CD4-positive, alpha-beta T cell treated with Interleukin-17A for 4 hours (primary cell): ENCODE measurements at regions not wholly inside any gene's neighbourhood (a gene's known extent, or its start where the extent isn't known, plus 50 kb on each side); places are given as distances from the start of the nearest gene placed in this dataset.
"Not testable (repeated sequence)": the region's sequence is repeated elsewhere in the genome, so short reads cannot be mapped to it uniquely, and the experiment has no call there.

ENCODE experiments used
- DNase-seq: peaks from one replicate; pipeline ENCODE4 v3.0.0-alpha.2; 2020; ENCODE audit warnings: mixed read lengths

DNA sequence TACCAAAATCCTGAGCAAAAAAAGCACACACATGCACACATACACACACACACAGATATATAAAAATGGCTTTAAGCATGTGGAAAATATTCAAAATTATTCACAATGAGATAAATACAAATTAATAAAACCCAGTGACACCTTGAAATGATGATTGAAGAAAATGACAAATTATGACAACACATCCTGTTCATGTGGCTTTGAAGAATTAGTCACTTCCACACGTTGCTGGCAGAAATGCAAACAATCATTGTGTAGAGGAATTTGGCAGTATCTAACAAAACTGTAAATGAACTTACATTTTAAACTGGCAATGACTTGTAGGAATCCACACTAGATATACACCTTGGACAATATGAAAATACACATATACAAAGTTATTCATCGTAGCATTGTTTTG, 95.8 kb upstream of the RGPD4 start:
- no peak for DNase-seq

DNA sequence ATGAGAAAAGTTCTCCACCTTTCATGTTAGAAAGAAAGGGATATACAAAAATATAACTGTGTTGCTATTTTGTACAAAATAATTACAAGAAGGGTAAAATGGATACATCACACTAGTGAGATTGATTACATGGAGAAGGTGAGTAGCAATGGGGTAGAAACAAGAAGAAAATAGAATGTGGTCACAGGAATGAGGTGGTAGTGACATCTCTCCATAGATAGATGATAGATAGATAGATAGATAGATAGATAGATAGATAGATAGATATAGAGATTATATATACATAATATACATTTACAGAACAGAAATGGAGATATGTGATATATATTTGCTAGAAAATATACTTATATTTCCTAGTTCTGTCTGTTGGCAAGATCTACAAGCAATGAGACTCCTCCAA, 95.3 kb upstream of the RGPD4 start:
- DNase-seq: no peak

DNA sequence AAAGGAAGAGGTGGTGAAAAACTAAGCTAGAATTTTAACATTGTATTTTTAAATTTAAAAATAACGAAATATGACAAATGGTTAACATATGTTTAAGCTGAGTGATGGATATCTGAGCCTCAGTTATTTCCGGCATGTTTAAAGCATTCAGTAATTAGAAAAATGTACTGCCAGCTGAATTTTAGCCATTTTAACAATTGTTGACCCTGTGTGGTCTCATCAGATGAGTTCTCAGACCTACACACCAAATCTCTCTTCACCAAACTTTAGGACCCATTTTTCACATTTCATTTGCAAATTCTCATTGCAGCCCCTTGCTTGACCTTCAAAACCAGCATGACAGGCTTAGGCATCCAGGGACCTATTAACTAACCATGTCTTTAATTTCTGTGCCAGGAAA, 91.5 kb upstream of the RGPD4 start:
- DNase-seq: no peak

DNA sequence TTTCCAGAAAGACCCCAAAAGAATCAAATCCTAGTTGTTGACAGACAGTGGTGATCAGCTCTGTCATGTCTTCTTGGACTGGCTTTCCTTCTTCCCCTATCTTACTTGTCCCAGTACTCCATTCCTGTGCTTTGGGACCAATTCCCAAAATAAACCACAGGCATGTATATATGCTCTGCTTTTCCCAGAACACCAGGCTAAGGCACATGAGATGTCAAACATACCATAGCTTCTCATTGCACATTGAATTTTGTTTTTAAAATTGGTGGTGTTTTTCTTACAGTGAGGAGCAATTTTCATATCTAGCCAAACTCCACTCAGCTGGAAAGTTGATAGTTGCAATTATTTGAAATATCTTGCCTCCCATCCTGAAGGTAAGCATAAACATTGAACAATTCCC, 88.9 kb upstream of the RGPD4 start:
- DNase-seq: no peak

DNA sequence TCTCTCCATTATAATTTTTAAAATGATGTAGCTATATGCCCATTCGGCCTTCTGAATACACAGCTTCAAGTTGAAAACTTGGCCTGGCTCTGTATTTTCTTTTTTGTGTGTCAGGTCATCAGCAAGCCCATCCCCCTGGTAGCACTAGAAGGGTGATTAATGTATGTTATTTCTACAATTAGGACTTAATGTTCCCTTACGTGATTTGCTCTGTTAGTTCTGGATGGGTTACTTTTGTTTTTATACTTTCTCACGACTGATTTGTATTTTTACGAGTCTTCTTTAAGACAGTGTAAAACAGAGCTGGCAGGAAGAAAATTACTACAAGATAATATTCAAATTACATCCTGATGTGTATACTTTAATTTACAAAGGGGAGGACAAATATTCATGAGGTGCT, 88.4 kb upstream of the RGPD4 start:
- DNase-seq: no peak

DNA sequence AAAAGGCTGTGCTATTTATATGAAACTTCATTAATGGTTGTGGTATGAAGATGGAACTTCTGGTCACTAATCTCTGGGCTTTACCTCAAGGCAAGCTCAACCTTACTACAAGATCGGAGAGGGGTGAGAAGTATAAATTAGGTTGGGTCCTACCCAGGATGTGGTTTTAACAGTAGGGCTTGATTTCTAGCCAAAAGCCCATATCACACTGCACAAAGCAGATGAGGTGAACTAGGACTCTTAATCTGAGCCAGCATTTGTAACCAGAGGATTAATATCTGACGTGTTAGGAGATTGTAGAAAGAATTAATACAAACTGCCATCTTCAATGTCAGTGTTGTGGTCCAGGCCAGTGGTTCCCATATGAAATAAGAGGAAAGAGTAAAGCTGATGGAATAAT, 86.4 kb upstream of the RGPD4 start:
- no peak for DNase-seq

DNA sequence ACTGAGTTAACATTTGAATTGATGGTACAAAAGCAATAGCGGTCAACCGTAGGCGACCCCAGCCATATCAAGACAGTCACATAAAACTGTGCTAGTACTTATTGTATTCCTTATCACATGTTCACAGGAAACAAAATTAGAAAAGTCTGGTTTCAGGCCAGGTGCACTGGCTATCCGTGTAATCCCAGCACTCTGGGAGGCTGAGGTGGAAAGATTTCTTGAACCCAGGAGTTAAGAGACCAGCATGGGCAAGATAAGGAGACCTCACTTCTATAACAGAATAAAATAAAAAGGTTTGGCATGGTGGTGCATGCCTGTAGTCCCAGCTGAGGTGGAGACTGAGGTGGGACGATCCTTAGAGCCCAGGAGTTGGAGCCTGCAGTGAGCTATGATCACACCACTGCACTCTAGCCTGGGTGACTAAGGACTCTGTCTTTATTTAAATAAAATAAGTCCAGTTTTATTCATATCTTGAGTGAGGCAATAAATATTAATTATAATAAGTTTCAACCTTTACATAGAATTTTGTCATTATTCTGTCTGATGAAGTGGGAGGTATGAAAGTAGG, 84.1 kb upstream of the RGPD4 start:
- DNase-seq: no peak

DNA sequence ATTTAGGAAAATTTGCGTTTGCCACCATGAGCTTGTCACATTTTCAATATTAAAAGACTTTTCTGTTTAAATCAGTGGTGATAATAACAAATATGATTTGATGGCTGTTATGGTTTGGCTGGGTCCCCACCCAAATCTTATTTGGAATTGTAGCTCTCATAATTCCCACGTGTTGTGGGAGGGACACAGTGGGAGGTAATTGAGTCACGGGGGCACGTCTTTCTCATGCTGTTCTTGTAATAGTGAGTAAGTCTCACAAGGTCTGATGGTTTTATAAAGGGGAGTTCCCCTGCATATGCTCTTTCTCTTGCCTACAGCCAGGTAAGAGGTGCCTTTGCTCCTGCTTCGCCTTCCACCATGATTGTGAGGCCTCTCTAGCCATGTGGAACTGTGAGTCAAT, 83.4 kb upstream of the RGPD4 start:
- no peak for DNase-seq

DNA sequence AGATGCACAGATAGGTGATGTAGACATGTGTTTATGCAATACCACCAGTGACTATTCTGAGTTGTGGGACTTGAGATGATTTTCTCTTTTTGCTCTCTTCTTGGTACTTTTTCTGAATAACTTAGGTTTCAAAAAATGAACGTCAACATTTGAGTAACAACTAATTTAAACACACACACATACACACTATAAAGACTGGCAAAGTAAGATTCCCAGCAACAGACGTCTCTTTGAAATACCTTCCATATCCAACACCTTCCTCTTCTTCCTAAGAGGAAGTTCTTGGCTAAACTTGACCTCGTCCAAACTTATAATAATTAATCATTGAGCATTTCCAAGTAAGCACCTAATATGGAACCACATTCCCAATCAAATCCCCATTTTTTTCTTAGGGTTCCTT, 81.6 kb upstream of the RGPD4 start:
- DNase-seq: no peak

DNA sequence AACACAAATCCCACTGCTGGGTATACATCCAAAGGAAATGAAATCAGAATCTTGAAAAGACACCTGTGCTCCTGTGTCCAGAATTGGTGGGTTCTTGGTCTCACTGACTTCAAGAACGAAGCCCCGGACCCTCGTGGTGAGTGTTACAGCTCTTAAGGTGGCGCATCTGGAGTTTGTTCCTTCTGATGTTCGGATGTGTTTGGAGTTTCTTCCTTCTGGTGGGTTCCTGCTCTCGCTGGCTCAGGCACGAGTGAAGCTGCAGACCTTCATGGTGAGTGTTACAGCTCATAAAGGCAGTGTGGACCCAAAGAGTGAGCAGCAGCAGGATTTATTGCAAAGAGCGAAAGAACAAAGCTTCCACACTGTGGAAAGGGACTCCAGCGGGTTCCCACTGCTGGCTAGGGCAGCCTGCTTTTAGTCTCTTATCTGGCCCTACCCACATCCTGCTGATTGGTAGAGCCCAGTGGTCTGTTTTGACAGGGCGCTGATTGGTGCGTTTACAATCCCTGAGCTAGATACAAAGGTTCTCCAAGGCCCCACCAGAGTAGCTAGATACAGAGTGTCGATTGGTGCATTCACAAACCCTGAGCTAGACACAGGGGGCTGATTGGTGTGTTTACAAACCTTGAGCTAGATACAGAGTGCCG, 80.0 kb upstream of the RGPD4 start:
- not testable (repeated sequence) for DNase-seq

DNA sequence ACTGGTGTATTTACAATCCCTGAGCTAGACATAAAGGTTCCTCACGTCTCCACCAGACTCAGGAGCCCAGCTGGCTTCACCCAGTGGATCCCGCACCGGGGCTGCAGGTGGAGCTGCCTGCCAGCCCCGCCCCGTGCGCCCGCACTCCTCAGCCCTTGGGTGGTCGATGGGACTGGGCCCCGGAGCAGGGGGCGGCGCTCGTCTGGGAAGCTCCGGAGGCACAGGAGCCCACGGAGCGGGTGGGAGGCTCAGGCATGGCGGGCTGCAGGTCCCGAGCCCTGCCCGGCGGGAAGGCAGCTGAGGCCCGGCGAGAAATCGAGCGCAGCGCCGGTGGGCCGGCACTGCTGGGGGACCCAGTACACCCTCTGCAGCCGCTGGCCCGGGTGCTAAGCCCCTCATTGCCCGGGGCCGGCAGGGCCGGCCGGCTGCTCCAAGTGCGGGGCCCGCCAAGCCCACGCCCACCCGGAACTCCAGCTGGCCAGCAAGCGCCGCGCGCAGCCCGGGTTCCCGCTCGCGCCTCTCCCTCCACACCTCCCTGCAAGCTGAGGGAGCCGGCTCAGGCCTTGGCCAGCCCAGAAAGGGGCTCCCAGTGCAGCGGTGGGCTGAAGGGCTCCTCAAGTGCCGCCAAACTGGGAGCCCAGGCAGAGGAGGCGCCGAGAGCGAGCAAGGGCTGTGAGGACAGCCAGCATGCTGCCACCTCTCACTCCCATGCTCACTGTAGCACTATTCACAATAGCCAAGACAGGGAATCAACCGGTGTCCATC, 79.3 kb upstream of the RGPD4 start:
- DNase-seq: not testable (repeated sequence)

DNA sequence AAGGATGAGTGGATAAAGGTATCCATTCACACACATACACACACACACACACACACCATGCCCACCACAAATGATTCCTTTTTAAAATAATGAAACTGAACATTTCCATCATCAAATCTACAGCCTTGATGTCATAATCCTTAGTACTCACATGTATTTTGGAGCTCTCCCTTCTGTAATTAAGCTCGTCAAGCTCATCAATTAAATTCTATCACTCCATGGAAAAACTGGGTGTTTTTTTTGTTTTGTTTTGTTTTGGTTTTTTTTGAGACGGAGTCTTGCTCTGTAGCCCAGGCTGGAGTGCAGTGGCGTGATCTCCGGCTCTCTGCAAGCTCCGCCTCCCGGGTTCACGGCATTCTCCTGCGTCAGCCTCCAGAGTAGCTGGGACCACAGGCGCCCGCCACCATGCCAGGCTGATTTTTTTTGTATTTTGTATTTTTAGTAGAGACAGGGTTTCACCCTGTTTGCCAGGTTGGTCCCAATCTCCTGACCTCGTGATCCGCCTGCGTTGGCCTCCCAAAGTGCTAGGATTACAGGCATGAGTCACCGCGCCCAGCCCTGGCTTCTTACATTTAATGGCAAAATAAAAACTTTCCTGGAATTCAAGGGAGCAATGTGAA, 78.6 kb upstream of the RGPD4 start:
- no peak for DNase-seq

DNA sequence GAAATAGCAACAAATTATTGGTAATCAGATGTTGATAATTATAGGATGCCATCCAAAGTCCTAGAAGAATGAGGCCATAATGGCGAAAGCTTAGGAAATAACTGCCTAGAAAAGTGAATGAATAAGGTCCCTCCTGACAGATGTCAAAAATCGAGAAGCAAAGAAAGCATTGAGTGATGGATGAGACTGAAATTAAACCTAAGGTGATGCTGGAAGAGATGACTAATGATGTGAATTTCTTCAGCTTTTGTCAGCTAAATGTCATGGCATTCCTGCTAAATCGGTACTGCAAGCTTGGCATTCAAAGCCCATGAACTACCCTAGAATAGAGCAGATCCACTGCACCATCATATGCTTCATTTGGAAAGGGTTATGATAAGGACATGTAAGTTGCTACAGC, 74.8 kb upstream of the RGPD4 start:
- DNase-seq: no peak

DNA sequence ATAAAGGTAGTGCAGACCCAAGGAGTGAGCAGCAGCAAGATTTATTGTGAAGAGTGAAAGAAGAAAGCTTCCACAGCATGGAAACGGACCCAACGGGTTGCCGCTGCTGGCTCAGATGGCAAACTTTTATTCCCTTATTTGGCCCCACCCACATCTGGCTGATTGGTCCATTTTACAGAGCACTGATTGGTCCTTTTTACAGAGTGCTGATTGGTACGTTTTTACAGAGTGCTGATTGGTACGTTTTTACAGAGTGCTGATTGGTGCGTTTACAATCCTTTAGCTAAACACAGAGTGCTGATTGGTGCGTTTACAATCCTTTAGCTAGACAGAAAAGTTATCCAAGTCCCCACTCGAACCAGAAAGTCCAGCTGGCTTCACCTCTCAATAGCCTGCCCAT, 72.9 kb upstream of the RGPD4 start:
- DNase-seq: not testable (repeated sequence)

DNA sequence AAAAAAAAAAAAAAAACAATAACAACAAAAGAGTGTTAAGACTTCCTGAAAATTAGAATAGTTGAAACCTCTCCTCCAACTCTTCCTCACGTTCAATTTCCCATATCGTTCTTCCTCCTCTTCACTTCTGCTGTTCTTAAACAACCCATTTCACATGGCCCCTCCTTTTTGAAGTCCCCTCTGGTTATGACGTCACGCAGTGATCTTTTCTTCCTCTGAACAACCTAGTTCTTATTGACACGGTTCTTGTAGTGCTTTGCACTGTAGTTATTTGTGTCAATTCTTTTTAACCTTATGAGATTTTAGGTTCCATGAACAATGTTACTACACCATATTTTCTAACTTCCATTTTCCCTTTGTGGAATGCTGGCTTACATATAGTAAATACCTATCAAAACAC, 69.5 kb upstream of the RGPD4 start:
- no peak for DNase-seq

DNA sequence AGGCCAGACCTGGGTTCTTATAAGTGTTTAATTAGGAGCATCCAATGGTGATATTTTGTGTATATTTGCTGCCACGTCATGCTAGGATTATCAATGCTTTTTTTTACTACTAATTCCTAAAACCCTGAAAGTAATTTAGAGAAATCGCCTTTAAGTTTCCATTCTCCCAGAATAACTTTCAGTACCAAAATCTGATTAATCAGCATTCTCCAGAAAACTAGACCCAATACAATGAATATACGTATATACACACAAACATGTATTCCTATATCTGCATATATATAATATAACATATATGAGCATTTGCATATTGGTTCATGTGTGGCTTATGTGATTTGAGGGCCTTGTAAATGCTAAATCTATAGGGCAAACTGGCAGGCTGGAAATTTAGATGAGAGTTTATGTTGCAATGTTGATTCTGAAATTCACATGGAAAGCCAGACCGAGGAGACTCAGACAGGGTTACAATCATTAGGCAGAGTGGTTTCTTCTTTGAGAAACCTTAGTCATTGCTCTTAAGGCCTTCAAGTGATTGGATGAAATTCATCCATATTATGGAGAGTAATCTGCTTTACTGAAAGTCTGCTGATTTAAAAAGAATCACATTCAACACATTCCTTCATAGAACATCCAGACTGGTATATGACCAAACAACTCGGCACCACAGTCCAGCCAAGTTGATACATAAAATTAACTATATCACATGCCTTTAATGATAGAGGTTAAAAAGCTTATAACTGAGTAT, 65.9 kb upstream of the RGPD4 start:
- DNase-seq: no peak

DNA sequence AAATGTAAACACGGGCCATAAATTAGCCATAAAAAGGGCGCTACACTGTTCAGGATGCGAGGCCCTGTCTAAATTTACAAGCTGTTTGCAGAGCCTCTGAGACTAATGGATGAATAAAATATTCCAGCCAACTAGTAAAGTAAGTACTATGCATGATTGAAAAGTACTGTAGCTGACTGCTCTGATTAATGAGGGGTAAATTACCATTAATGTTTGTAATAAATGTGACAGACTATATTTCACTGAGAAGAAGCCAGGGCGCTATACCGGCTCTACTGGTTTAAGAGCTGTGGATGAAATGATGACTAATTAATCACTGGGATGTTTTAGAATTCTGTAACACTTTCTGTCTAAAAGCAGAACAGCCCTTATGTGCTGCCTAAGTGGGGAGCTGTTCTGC, 54.3 kb upstream of the RGPD4 start:
- no peak for DNase-seq

DNA sequence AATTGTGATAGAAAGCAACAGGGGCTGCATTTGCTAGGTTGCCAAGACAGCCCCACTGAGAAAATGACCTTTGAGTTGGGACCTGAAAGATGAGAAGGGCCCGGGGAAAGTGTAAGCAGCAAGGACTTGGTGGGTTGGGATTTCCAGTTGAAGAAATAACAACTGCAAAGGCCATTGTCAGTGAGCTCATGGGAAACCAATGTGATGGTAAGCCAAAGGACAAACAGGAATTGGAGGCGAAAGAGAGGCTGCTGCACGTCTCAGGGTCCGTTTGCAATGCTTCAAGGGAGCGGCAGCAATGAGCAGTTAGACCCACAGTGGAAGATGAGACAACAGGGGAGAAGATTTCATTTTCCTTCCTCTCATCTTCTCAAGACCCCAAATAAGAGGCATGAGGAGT, 51.5 kb upstream of the RGPD4 start:
- DNase-seq: no peak

DNA sequence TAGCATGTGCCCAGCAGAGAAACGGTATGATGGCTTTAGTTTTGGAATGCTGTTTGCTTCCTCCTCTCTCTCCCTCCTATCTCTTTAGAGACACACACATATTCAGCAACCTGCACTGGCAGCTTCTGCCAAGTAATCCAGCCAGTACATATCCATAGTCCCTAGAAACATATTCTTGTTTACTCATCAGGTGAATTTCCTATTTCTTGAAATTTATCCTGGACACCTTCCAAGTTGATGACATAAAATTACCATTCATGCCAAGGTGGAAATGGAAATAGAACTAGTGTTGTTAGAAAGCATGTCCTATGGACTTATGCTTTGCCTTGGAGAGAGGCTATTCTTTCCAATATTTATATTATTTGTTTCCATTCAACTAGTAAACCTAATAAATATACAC, 50.9 kb upstream of the RGPD4 start:
- no peak for DNase-seq

DNA sequence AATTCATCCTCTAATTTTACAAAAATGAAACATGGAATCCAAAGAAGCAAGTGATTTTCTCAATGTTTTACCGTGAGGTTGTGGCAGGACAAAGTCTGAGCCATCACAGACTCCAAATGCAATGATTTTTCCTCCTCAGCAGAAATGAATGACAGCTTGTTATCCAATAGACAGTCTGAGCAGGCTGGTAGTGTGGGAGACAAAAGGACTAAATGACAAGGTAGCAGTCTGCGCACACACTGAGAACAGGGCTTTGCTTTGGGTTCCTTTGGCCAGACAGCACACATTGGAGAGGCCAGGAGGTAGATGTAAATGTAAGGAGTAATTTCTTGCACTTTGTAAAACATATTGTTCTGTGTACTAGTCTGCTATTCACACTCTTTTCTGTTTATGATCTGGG, 50.3 kb upstream of the RGPD4 start:
- no peak for DNase-seq
